SK-N-SH treated with all-trans-retinoic acid at 6 μM for 48 hours (cell line): ENCODE measurements at regions not wholly inside any gene's neighbourhood (a gene's known extent, or its start where the extent isn't known, plus 50 kb on each side); places are given as distances from the start of the nearest gene placed in this dataset.

ENCODE experiments used
- ATAC-seq: fragments of 200-7000 bp; cut with Tn5 transposase; 3 replicates; pipeline ENCODE4 v1.9.1; 2020; ENCODE audit warnings: mild to moderate bottlenecking, moderate library complexity
- ARNTL ChIP-seq: fragments of 450-650 bp; formaldehyde crosslinking; IDR thresholded peaks from 2 replicates; pipeline ENCODE4 v1.5.0; 2020; ENCODE audit warnings: low read depth, mild to moderate bottlenecking, moderate library complexity, borderline replicate concordance
- BACH2 ChIP-seq: fragments of 250-450 bp; sonication (Bioruptor Pico); IDR thresholded peaks from 2 replicates; pipeline ENCODE4 v1.9.0; 2021; ENCODE audit warnings: mild to moderate bottlenecking, borderline replicate concordance
- CSDC2 ChIP-seq: fragments of 250-450 bp; sonication (Bioruptor Pico); IDR thresholded peaks from 2 replicates; pipeline ENCODE4 v1.5.0; 2020; ENCODE audit warnings: mild to moderate bottlenecking, moderate library complexity
- ESRRG ChIP-seq: fragments of 250-450 bp; sonication (Bioruptor Pico); IDR thresholded peaks from 2 replicates; pipeline ENCODE4 v1.6.1; 2021; ENCODE audit warnings: mild to moderate bottlenecking
- GLIS3 ChIP-seq: fragments of 250-450 bp; sonication (Bioruptor Pico); IDR thresholded peaks from 2 replicates; pipeline ENCODE4 v1.5.0; 2020; ENCODE audit warnings: mild to moderate bottlenecking, moderate library complexity
- ISL1 ChIP-seq: fragments of 250-450 bp; sonication (Bioruptor Pico); IDR thresholded peaks from 2 replicates; pipeline ENCODE4 v2.1.2; 2022; ENCODE audit warnings: mild to moderate bottlenecking, moderate library complexity
- PPARA ChIP-seq: fragments of 250-450 bp; sonication (Bioruptor Pico); IDR thresholded peaks from 2 replicates; pipeline ENCODE4 v1.5.0; 2020; ENCODE audit warnings: mild to moderate bottlenecking, borderline replicate concordance
- SNAI2 ChIP-seq: fragments of 250-450 bp; sonication (Bioruptor Pico); IDR thresholded peaks from 2 replicates; pipeline ENCODE4 v1.5.0; 2020; ENCODE audit warnings: mild to moderate bottlenecking, moderate library complexity
- TCF4 ChIP-seq: fragments of 250-450 bp; sonication (Bioruptor Pico); IDR thresholded peaks from 2 replicates; pipeline ENCODE4 v1.8.0; 2021; ENCODE audit warnings: mild to moderate bottlenecking, moderate library complexity, borderline replicate concordance
- TOX ChIP-seq: fragments of 250-450 bp; sonication (Bioruptor Pico); IDR thresholded peaks from 2 replicates; pipeline ENCODE4 v1.8.0; 2021; ENCODE audit warnings: mild to moderate bottlenecking, moderate library complexity, borderline replicate concordance
- ZC3H10 ChIP-seq: fragments of 250-450 bp; sonication (Bioruptor Pico); IDR thresholded peaks from 2 replicates; pipeline ENCODE4 v1.5.1; 2021; ENCODE audit warnings: mild to moderate bottlenecking, moderate library complexity
- ZFP30 ChIP-seq: fragments of 450-650 bp; formaldehyde crosslinking; IDR thresholded peaks from 2 replicates; pipeline ENCODE4 v1.5.0; 2022; ENCODE audit warnings: mild to moderate bottlenecking, moderate library complexity
- ZNF565 ChIP-seq: fragments of 450-650 bp; formaldehyde crosslinking; conservative IDR thresholded peaks from 2 replicates; pipeline ENCODE4 v1.5.0; 2020; ENCODE audit warnings: low read depth, mild to moderate bottlenecking, moderate library complexity
- ZNF70 ChIP-seq: fragments of 450-650 bp; formaldehyde crosslinking; IDR thresholded peaks from 2 replicates; pipeline ENCODE4 v1.5.0; 2020; ENCODE audit warnings: mild to moderate bottlenecking, moderate library complexity
- ZNF8 ChIP-seq: fragments of 450-650 bp; formaldehyde crosslinking; IDR thresholded peaks from 2 replicates; pipeline ENCODE4 v1.5.0; 2020; ENCODE audit warnings: mild to moderate bottlenecking, moderate library complexity
- TF ChIP-seq, protein P1 (sequence below): fragments of 250-450 bp; sonication (Bioruptor Pico); IDR thresholded peaks from 2 replicates; pipeline ENCODE4 v1.8.0; 2020; ENCODE audit warnings: mild to moderate bottlenecking, moderate library complexity, borderline replicate concordance
- TF ChIP-seq, protein P2 (sequence below): fragments of 250-450 bp; sonication (Bioruptor Pico); IDR thresholded peaks from 2 replicates; pipeline ENCODE4 v1.5.1; 2021; ENCODE audit warnings: mild to moderate bottlenecking, moderate library complexity
- TF ChIP-seq, protein P3 (sequence below): fragments of 250-450 bp; sonication (Bioruptor Pico); IDR thresholded peaks from 2 replicates; pipeline ENCODE4 v1.5.0; 2020; ENCODE audit warnings: mild to moderate bottlenecking, moderate library complexity
- TF ChIP-seq, protein P4 (sequence below): fragments of 250-450 bp; sonication (Bioruptor Pico); IDR thresholded peaks from 2 replicates; pipeline ENCODE4 v1.8.0; 2021; ENCODE audit warnings: low read depth, mild to moderate bottlenecking, moderate library complexity, borderline replicate concordance
- TF ChIP-seq, protein P5 (sequence below): fragments of 250-450 bp; sonication (Bioruptor Pico); IDR thresholded peaks from 2 replicates; pipeline ENCODE4 v1.5.1; 2020; ENCODE audit warnings: low read depth, mild to moderate bottlenecking, moderate library complexity

DNA sequence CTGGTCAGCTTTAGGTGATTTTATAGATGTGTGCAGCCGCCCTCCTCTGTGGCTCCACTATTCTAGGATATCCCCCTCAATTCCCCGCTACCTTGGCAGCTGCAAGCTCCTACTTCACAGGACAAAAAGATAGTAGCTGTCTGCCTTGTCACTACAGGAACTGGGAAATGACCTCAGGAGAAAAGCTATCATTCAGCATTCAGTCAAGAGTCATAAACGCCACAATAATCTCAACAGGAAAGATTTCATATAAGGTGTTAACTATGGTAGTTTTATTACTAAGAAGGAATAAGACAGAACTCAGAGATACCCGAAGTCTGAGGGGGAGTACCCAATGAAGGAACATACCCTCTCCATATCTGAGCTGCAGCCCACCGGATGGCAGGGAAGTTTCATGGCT lies 63.9 kb downstream of the CRPPA start (continued):
- TF ChIP-seq, protein P1, sequence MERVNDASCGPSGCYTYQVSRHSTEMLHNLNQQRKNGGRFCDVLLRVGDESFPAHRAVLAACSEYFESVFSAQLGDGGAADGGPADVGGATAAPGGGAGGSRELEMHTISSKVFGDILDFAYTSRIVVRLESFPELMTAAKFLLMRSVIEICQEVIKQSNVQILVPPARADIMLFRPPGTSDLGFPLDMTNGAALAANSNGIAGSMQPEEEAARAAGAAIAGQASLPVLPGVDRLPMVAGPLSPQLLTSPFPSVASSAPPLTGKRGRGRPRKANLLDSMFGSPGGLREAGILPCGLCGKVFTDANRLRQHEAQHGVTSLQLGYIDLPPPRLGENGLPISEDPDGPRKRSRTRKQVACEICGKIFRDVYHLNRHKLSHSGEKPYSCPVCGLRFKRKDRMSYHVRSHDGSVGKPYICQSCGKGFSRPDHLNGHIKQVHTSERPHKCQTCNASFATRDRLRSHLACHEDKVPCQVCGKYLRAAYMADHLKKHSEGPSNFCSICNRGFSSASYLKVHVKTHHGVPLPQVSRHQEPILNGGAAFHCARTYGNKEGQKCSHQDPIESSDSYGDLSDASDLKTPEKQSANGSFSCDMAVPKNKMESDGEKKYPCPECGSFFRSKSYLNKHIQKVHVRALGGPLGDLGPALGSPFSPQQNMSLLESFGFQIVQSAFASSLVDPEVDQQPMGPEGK (CRISPR knock-in tag), result no peak
- TF ChIP-seq ARNTL (CRISPR knock-in tag) (no peak), BACH2 (CRISPR knock-in tag) (no peak)

DNA sequence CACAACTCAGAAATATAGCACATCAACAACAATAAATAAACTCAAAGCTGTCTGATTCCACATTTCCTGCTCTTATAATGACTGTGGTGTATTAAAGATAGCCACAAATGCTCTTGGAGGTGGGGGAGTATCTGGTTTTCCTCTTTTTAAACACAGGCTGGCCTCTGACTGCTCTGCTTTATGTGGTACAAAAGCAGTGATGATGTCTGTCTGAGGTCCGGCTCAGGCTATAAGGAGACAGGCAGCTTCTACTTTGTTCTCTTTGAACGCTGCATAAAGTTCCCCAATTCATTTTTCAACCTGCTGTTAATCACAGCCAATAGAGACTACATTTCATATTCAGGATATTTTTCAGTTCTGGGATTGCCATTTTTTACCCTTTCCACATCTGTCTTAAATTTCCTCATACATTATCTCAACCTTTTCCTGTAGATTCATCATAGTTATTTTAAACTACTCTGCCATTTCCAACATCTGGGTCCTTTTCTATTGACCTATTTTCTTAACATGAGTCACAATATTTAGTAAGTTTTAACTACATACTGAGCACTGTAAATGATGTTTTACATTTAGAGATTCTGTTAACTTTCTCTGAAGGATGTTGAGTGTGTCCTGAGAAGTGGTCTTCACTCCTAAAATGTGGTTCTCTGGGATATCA lies 64.9 kb downstream of the CRPPA start:
- peak; percentile 89 for ATAC-seq
- TF ChIP-seq TCF4 (CRISPR knock-in tag) (peak; percentile 58), CSDC2 (no peak)

DNA sequence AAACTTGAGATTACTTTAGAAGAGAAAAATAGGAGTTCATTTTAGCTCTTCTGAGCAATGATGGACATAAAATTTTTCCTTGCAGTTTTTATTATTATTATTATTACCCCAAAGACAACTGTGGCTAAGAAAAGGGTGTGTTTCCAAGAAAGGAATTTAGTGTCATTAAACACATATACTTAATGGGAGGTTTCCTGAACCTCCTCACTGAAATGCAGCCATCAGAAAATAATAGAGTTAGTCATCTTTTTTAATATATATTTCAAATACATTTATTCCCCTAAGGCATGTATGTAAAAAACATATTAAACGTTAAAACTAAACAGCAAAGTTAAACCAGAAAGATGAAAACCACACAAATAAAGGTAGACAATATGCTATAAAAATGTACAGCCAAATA lies 66.8 kb downstream of the CRPPA start:
- ATAC-seq, result no peak
- TF ChIP-seq, protein P2, sequence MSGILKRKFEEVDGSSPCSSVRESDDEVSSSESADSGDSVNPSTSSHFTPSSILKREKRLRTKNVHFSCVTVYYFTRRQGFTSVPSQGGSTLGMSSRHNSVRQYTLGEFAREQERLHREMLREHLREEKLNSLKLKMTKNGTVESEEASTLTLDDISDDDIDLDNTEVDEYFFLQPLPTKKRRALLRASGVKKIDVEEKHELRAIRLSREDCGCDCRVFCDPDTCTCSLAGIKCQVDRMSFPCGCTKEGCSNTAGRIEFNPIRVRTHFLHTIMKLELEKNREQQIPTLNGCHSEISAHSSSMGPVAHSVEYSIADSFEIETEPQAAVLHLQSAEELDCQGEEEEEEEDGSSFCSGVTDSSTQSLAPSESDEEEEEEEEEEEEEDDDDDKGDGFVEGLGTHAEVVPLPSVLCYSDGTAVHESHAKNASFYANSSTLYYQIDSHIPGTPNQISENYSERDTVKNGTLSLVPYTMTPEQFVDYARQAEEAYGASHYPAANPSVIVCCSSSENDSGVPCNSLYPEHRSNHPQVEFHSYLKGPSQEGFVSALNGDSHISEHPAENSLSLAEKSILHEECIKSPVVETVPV (CRISPR knock-in tag), result no peak
- TF ChIP-seq, protein P3, sequence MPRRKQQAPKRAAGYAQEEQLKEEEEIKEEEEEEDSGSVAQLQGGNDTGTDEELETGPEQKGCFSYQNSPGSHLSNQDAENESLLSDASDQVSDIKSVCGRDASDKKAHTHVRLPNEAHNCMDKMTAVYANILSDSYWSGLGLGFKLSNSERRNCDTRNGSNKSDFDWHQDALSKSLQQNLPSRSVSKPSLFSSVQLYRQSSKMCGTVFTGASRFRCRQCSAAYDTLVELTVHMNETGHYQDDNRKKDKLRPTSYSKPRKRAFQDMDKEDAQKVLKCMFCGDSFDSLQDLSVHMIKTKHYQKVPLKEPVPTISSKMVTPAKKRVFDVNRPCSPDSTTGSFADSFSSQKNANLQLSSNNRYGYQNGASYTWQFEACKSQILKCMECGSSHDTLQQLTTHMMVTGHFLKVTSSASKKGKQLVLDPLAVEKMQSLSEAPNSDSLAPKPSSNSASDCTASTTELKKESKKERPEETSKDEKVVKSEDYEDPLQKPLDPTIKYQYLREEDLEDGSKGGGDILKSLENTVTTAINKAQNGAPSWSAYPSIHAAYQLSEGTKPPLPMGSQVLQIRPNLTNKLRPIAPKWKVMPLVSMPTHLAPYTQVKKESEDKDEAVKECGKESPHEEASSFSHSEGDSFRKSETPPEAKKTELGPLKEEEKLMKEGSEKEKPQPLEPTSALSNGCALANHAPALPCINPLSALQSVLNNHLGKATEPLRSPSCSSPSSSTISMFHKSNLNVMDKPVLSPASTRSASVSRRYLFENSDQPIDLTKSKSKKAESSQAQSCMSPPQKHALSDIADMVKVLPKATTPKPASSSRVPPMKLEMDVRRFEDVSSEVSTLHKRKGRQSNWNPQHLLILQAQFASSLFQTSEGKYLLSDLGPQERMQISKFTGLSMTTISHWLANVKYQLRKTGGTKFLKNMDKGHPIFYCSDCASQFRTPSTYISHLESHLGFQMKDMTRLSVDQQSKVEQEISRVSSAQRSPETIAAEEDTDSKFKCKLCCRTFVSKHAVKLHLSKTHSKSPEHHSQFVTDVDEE (CRISPR knock-in tag), result no peak
- no peak for TF ChIP-seq ZFP30

DNA sequence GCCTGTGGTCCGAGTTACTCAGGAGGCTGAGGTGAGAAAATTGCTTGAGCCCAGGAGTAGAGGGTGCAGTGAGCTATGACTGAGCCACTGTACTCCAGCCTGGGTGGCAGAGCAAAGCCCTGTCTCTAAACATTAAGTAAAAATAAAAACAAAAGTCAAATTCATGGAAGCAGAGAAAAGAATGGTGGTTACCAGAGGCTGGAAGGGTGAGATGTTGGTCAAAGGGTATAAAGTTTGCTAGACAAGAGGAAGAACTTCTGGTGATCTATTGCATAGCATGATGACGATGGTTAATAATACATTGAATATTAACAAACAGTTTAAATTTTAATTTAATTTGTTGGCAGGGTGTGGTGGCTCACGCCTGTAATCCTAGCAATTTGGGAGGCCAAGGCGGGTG lies 68.1 kb downstream of the CRPPA start:
- ATAC-seq, result no peak
- TF ChIP-seq TCF4 (CRISPR knock-in tag) (no peak), ISL1 (no peak), SNAI2 (no peak), PPARA (CRISPR knock-in tag) (no peak), ZC3H10 (no peak)
- TF ChIP-seq, protein P2 (CRISPR knock-in tag), result no peak
- TF ChIP-seq, all 23 proteins: peak for 0

DNA sequence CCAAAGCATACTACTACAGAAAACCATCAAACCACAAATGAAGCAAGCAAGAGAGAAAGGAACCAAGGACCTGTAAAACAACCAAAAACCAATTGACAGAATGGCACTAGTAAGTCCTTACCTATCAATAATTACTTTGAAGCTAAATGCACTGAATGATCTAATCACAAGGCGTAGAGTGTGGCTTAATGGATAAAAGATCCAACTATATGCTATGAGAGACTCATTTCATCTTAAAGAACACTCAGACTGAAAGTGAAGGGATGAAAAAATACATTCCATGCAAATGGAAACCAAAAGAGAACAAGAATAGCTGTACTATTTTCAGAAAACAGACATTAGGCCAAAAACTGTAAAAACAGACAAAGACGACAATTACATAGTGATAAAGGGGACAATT lies 70.7 kb downstream of the CRPPA start:
- no peak for ATAC-seq
- no peak for TF ChIP-seq ARNTL (CRISPR knock-in tag)
- TF ChIP-seq ZNF70 (CRISPR knock-in tag), result no peak
- TF ChIP-seq ZNF565 (CRISPR knock-in tag), result no peak
- no peak for TF ChIP-seq CSDC2
- no peak for TF ChIP-seq TCF4 (CRISPR knock-in tag)
- TF ChIP-seq ISL1, result no peak
- TF ChIP-seq, protein P3 (CRISPR knock-in tag), result no peak
- no peak for TF ChIP-seq PPARA (CRISPR knock-in tag)
- no peak for TF ChIP-seq ZFP30
- no peak for TF ChIP-seq ZC3H10
- no peak for TF ChIP-seq BACH2 (CRISPR knock-in tag)
- TF ChIP-seq, protein P4, sequence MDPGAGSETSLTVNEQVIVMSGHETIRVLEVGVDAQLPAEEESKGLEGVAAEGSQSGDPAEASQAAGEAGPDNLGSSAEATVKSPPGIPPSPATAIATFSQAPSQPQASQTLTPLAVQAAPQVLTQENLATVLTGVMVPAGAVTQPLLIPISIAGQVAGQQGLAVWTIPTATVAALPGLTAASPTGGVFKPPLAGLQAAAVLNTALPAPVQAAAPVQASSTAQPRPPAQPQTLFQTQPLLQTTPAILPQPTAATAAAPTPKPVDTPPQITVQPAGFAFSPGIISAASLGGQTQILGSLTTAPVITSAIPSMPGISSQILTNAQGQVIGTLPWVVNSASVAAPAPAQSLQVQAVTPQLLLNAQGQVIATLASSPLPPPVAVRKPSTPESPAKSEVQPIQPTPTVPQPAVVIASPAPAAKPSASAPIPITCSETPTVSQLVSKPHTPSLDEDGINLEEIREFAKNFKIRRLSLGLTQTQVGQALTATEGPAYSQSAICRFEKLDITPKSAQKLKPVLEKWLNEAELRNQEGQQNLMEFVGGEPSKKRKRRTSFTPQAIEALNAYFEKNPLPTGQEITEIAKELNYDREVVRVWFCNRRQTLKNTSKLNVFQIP (CRISPR knock-in tag), result no peak
- no peak for TF ChIP-seq ESRRG (CRISPR knock-in tag)
- TF ChIP-seq TOX (CRISPR knock-in tag), result no peak
- TF ChIP-seq, protein P5, sequence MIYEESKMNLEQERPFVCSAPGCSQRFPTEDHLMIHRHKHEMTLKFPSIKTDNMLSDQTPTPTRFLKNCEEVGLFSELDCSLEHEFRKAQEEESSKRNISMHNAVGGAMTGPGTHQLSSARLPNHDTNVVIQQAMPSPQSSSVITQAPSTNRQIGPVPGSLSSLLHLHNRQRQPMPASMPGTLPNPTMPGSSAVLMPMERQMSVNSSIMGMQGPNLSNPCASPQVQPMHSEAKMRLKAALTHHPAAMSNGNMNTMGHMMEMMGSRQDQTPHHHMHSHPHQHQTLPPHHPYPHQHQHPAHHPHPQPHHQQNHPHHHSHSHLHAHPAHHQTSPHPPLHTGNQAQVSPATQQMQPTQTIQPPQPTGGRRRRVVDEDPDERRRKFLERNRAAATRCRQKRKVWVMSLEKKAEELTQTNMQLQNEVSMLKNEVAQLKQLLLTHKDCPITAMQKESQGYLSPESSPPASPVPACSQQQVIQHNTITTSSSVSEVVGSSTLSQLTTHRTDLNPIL (CRISPR knock-in tag), result no peak
- no peak for TF ChIP-seq GLIS3
- TF ChIP-seq ZNF8 (CRISPR knock-in tag), result no peak
